Esophagus muscularis mucosa (tissue), 4 donors: ENCODE measurements at regions not wholly inside any gene's neighbourhood (a gene's known extent, or its start where the extent isn't known, plus 50 kb on each side); places are given as distances from the start of the nearest gene placed in this dataset.

Experiments used
- DNase-seq: peaks from one replicate; pipeline ENCODE4 v3.0.0-alpha.2; 2017; ENCODE audit errors: extremely low spot score
- H3K27ac ChIP-seq, 4 donors: fragments of 200-600 bp; sonication (generic); replicated peaks in 1 of 4; 1 replicate in 3 of 4; 2 replicates in 1 of 4; pipeline ENCODE4 v1.5.1; 2016 to 2019; ENCODE audit warnings: mild to moderate bottlenecking in 1 of 4
- H3K27me3 ChIP-seq, 4 donors: fragments of 200-600 bp; sonication (generic); one replicate each; pipeline versions ENCODE4 v1.5.1 to v1.6.0; 2016 to 2019
- H3K36me3 ChIP-seq, 4 donors: fragments of 200-600 bp; sonication (generic); one replicate each; pipeline ENCODE4 v1.5.1; 2016 to 2019
- H3K4me1 ChIP-seq, 4 donors: fragments of 200-600 bp; sonication (generic); one replicate each; pipeline ENCODE4 v1.5.1; 2016 to 2019
- H3K4me3 ChIP-seq, 4 donors: fragments of 200-600 bp; sonication (generic); 1 replicate in 2 of 4; 2 replicates in 2 of 4; pipeline ENCODE4 v1.5.1; 2016 to 2019; ENCODE audit warnings: mild to moderate bottlenecking in 4 of 4, moderate library complexity in 1 of 4
- H3K9me3 ChIP-seq, 4 donors: fragments of 200-600 bp; sonication (generic); 1 replicate in 3 of 4; 2 replicates in 1 of 4; pipeline ENCODE4 v1.5.1; 2016 to 2019
- EP300 ChIP-seq: sonication (generic); formaldehyde crosslinking; IDR thresholded peaks from one replicate; pipeline ENCODE4 v1.6.1; 2017; ENCODE audit warnings: antibody characterized with exemption
- POLR2A ChIP-seq: fragments of 450-650 bp; IDR thresholded peaks from one replicate; pipeline ENCODE4 v1.6.1; 2017; ENCODE audit warnings: antibody characterized with exemption, moderate library complexity, mild to moderate bottlenecking, low read depth
- POLR2AphosphoS5 ChIP-seq, 2 donors: sonication (generic); formaldehyde crosslinking; IDR thresholded peaks; one replicate each; pipeline ENCODE4 v1.6.1; 2017; ENCODE audit warnings: antibody characterized with exemption in 2 of 2
- WGBS: methylation state at CpG from one replicate; pipeline ENCODE4 v1.1.5; 2018; 5-methylcytosine and 5-hydroxymethylcytosine counted together
- intact Hi-C: fragments of 100-400 bp; cut with DNase I; formaldehyde crosslinking; loops from one replicate; pipeline ENCODE4 v1.15.1; 2023
- TF ChIP-seq, protein P1 (sequence below), 3 experiments: fragments of 200-600 bp in 2 of 3; fragments of 450-650 bp in 1 of 3; sonication (generic) in 2 of 3; IDR thresholded peaks; one replicate each; pipeline ENCODE4 v1.5.1; 2017 to 2019; ENCODE audit warnings: antibody characterized with exemption in 3 of 3, mild to moderate bottlenecking in 2 of 3, moderate library complexity in 1 of 3

DNA sequence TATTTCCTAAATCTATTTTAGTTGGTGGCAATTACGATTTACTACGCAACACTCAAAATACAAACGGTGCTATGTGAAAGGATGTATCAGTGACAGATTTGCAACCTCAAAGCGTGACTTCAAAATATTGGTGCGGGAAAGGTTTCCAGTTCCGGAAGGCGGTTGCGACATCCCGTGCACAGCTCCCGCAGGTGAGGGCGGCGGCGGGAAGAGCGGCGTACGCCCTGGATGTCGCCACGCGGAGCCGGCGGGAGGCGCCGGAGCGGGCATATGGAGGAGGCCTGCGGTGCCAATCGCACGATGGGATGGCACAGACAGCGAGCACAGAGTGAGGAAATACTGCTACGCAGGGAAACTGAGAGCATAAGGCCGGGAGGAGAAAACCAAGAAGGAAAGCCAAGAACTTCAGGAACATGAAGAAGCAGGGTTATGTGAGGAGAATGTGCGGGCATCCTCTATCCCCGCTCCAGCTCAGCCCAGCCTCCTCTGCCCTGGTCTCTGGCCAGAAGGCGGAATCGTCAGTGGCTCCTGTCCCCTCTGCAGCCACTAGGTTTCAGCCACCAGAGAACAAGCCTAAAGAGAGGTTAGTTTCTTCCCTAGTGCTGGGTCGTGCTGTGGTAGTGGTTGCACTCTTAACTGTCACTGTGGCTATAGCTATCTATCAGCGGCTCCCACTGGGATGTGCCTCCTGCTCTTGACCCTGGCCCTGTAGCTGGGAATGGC, 378.1 kb upstream of the TLE4 start:
- no peaks in the 10 kb centered on the region for H3K36me3 ChIP-seq
- no peaks in the 10 kb centered on the region for H3K27me3 ChIP-seq
- peak; percentile 21 for DNase-seq
- no peak overlapping the region for H3K4me3 ChIP-seq
- TF ChIP-seq POLR2AphosphoS5 (IDR thresholded peaks at IDR 0.05) (no peak), EP300 (no peak), POLR2A (no peak)
- TF ChIP-seq, protein P1, sequence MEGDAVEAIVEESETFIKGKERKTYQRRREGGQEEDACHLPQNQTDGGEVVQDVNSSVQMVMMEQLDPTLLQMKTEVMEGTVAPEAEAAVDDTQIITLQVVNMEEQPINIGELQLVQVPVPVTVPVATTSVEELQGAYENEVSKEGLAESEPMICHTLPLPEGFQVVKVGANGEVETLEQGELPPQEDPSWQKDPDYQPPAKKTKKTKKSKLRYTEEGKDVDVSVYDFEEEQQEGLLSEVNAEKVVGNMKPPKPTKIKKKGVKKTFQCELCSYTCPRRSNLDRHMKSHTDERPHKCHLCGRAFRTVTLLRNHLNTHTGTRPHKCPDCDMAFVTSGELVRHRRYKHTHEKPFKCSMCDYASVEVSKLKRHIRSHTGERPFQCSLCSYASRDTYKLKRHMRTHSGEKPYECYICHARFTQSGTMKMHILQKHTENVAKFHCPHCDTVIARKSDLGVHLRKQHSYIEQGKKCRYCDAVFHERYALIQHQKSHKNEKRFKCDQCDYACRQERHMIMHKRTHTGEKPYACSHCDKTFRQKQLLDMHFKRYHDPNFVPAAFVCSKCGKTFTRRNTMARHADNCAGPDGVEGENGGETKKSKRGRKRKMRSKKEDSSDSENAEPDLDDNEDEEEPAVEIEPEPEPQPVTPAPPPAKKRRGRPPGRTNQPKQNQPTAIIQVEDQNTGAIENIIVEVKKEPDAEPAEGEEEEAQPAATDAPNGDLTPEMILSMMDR (IDR thresholded peaks at IDR 0.05), result no peak
- no peaks in the 10 kb centered on the region for H3K9me3 ChIP-seq
- H3K4me1 ChIP-seq, result peaks cover 0 to 5% (median 0%) of the 10 kb centered on the region in 4 donors
- intact Hi-C loops, result no loop called here
- WGBS, result 94% methylated on average over 36 of the region's 36 CpGs
- no peak overlapping the region for H3K27ac ChIP-seq

DNA sequence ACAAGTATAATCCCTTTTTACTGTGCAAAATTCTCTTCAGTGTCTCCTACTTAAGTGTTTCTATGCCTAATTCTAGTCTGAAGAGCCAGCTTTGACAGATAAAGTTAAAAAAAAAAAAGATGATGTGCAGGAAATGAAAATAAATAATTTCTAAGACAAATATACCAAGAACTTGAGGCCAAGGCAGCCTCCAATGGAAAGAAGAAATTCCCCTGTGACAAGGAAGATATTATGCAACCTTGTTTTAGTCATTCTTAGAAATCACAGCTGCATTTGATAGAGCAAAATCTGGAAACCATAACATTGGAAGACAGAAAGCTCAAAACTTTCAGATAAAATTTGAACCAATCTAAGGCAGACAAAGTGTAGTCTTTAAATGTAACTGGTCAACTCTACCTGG, 375.9 kb upstream of the TLE4 start:
- H3K36me3 ChIP-seq, result no peaks in the 10 kb centered on the region
- no peaks in the 10 kb centered on the region for H3K9me3 ChIP-seq
- TF ChIP-seq POLR2A (no peak), EP300 (no peak), POLR2AphosphoS5 (IDR thresholded peaks at IDR 0.05) (no peak)
- TF ChIP-seq, protein P1 (IDR thresholded peaks at IDR 0.05), result no peak
- DNase-seq, result no peak
- no peaks in the 10 kb centered on the region for H3K27me3 ChIP-seq
- H3K27ac ChIP-seq, result peak overlapping the region in 2 of 4 donors; percentile 37 to 41
- intact Hi-C loops, result no loop called here
- H3K4me1 ChIP-seq, result no peaks in the 10 kb centered on the region
- H3K4me3 ChIP-seq, result no peak overlapping the region

DNA sequence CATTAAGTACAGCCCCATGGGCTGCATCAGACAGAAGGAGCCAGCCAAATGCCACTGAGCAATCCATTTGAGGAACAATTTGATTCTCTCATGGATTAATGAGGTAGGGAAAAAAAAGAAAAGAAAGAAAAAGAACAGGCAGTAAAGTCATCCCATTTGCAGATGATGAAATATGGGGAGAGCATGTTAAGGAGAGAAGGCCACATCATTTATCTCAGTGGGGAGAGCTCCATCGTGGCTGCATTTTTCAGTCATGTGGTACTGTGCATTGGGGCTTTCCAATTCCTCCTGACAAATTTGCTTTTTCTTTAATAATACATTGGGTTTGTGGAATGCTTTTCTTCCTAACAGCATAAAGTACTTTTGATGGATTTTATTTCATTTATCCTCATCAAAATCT, 375.2 kb upstream of the TLE4 start:
- H3K9me3 ChIP-seq, result no peaks in the 10 kb centered on the region
- 33% methylated on average over 1 of the region's 1 CpG for WGBS
- intact Hi-C loops, result no loop called here
- no peaks in the 10 kb centered on the region for H3K27me3 ChIP-seq
- peak overlapping the region in 2 of 4 donors; percentile 37 to 41 for H3K27ac ChIP-seq
- DNase-seq, result no peak
- no peaks in the 10 kb centered on the region for H3K4me1 ChIP-seq
- H3K36me3 ChIP-seq, result no peaks in the 10 kb centered on the region
- no peak for TF ChIP-seq EP300
- TF ChIP-seq POLR2A, result no peak
- TF ChIP-seq, protein P1 (IDR thresholded peaks at IDR 0.05), result no peak
- no peak for TF ChIP-seq POLR2AphosphoS5 (IDR thresholded peaks at IDR 0.05)
- H3K4me3 ChIP-seq, result no peak overlapping the region

DNA sequence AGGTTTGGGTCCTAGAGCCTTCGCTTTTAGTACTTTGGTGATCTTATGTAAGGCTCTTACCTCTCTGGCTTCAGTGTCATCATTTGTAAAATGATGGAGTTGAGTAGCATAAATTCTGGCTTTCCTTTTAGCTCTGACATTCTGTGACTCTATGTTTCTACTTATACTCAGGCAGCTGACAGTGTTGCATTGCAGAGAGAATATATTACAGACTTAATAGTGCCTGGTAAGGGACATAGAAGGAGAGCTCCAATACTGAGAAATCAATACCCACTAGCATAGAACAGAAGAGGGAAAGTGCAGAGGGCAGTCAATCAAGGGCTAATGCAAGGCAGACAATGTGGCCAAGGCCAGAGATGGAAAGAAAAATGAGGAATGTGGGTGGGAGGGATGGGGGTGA, 371.4 kb upstream of the TLE4 start:
- TF ChIP-seq POLR2AphosphoS5 (IDR thresholded peaks at IDR 0.05), result no peak
- TF ChIP-seq POLR2A, result no peak
- no peak for TF ChIP-seq EP300
- TF ChIP-seq, protein P1 (IDR thresholded peaks at IDR 0.05), result no peak
- Histone ChIP-seq H3K27ac (no peak overlapping the region), H3K9me3 (no peaks in the 10 kb centered on the region), H3K4me3 (no peak overlapping the region), H3K27me3 (no peaks in the 10 kb centered on the region), H3K4me1 (no peaks in the 10 kb centered on the region), H3K36me3 (no peaks in the 10 kb centered on the region)
- WGBS, result 18% methylated on average over 1 of the region's 1 CpG
- intact Hi-C loops, result no loop called here
- DNase-seq, result no peak

DNA sequence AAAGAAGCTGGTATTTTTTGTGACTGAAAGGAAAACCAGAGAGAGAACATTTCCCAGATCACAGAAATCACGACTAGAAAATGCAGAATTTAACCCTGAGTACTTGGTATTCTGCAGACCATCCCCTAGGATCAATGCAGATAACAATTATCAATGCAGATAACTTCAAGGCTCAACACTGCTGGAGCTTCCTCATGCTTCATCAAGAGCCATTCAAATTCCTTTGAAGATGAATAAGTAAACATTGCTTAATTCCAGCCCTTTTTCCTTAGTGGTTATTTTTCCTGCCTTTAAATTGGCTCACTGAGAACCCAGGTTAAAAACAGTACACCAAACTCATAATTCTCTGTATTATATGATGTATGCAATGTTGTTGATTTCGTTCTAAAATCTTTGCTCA, 370.1 kb upstream of the TLE4 start:
- Histone ChIP-seq H3K4me3 (no peak overlapping the region), H3K9me3 (no peaks in the 10 kb centered on the region), H3K4me1 (no peaks in the 10 kb centered on the region), H3K27me3 (no peaks in the 10 kb centered on the region), H3K27ac (no peak overlapping the region), H3K36me3 (no peaks in the 10 kb centered on the region)
- WGBS, result 61% methylated on average over 2 of the region's 2 CpGs
- TF ChIP-seq POLR2AphosphoS5 (IDR thresholded peaks at IDR 0.05) (no peak), POLR2A (no peak), EP300 (no peak)
- TF ChIP-seq, protein P1 (IDR thresholded peaks at IDR 0.05), result no peak
- intact Hi-C loops, result no loop called here
- DNase-seq, result no peak
